ENCODE measurements at regions not wholly inside any gene's neighbourhood (a gene's known extent, or its start where the extent isn't known, plus 50 kb on each side); places are given as distances from the start of the nearest gene placed in this dataset.

DNA sequence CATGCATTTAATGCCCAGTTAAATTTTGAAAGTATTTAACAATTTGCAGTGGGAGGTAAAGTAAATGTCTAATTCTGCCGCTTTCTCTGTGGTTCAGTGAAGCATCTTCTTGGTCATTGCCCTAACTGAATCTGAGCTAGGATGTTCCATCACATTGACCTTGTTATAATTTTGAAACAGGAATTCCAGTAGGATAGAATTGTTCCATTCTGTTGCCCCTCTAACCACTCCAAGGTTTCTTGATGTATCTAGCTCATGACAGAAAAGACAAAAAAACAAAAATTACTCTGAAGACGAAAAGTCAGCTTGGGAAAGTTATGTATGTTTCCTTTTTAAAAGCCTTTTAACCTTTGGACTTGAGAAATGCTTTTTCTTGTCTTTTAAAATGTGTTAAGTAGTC lies 297.0 kb upstream of the FAT1 start:
- Histone ChIP-seq H3K23me2 (ENCODE audit: low read depth, low read length) (no peaks in the 10 kb centered on the region), H4K8ac (ENCODE audit: extremely low read depth, insufficient read depth, low read length) (no peak overlapping the region), H2BK12ac (ENCODE audit: low read depth, low read length) (no peak overlapping the region), H3K18ac (ENCODE audit: extremely low read depth, low read length) (no peak overlapping the region), H3K9ac (replicated peaks in 1 of 4; ENCODE audit: extremely low read depth in 1 of 4, low read depth in 3 of 4, low read length in 3 of 4) (no peak overlapping the region), H2AK5ac (ENCODE audit: low read depth, low read length) (no peak overlapping the region), H3K27ac (ENCODE audit: low read depth, low read length) (no peak overlapping the region), H3K4me1 (replicated peaks in 1 of 4; ENCODE audit: control insufficient read depth in 3 of 4, insufficient read depth in 4 of 4, low read length in 3 of 4) (peaks cover 0 to 4% (median 2%) of the 10 kb centered on the region in 4 experiments; a peak in 2 of 7 replicates), H2BK20ac (ENCODE audit: low read length) (no peak overlapping the region), H3K9me3 (ENCODE audit: insufficient read depth in 2 of 2, low read depth in 1 of 2, low read length in 1 of 2) (no peaks in the 10 kb centered on the region), H4K20me1 (replicated peaks in 1 of 2; ENCODE audit: control insufficient read depth in 1 of 2, insufficient read depth in 2 of 2, low read length in 2 of 2) (no peaks in the 10 kb centered on the region), H2BK120ac (replicated peaks; ENCODE audit: low read depth, low read length) (no peak overlapping the region), H3K4me3 (ENCODE audit: extremely low read depth in 1 of 4, insufficient read depth in 2 of 4, low read depth in 3 of 4, low read length in 4 of 4) (no peak overlapping the region), H3K79me1 (ENCODE audit: low read depth, low read length) (no peaks in the 10 kb centered on the region), H2BK5ac (ENCODE audit: low read depth, low read length) (no peak overlapping the region), H3K56ac (replicated peaks; ENCODE audit: insufficient read length, low read depth, low read length) (no peak overlapping the region), H3K4me2 (ENCODE audit: insufficient read depth in 1 of 2, low read depth in 2 of 2, low read length in 2 of 2) (no peak overlapping the region), H3K27me3 (replicated peaks in 1 of 4; ENCODE audit: control insufficient read depth in 3 of 4, extremely low read depth in 1 of 4, insufficient read depth in 3 of 4, low read length in 3 of 4) (peaks cover 0 to 5% (median 1%) of the 10 kb centered on the region in 4 experiments; a peak in 4 of 7 replicates), H3K79me2 (ENCODE audit: control insufficient read depth in 1 of 2, insufficient read depth in 2 of 2, low read length in 2 of 2) (no peaks in the 10 kb centered on the region), H3K36me3 (ENCODE audit: control insufficient read depth in 2 of 4, insufficient read depth in 4 of 4, low read length in 3 of 4) (no peaks in the 10 kb centered on the region), H2AFZ (ENCODE audit: low read length) (no peak overlapping the region), H3K23ac (ENCODE audit: insufficient read length) (no peak overlapping the region), H2BK15ac (ENCODE audit: low read length) (no peak overlapping the region), H4K5ac (ENCODE audit: insufficient read length, low read depth, low read length) (no peak overlapping the region), H3K14ac (ENCODE audit: insufficient read length) (no peak overlapping the region), H3K4ac (replicated peaks; ENCODE audit: insufficient read length, low read depth, low read length) (no peak overlapping the region), H4K91ac (replicated peaks; ENCODE audit: insufficient read length, low read length) (no peak overlapping the region)
- TF ChIP-seq CHD2 (IDR thresholded peaks at IDR 0.05; ENCODE audit: low read length) (no peak), BRCA1 (IDR thresholded peaks at IDR 0.05; ENCODE audit: low read depth, low read length) (no peak), NANOG (IDR thresholded peaks at IDR 0.05; ENCODE audit: insufficient read depth, low read depth, low read length, poor library complexity, severe bottlenecking) (no peak), CHD1 (IDR thresholded peaks at IDR 0.05; ENCODE audit: low read depth, low read length) (no peak), FOSL1 (IDR thresholded peaks at IDR 0.05; ENCODE audit: insufficient read depth, low read depth, low read length) (no peak), YY1 (IDR thresholded peaks at IDR 0.05; ENCODE audit: low read depth, low read length) (no peak)
- no peak for DNase-seq (ENCODE audit: low read depth in 1 of 2, low spot score in 2 of 2)
- POLR2A ChIA-PET (ENCODE audit: partially characterized antibody): no interaction called here
- CTCF ChIA-PET (ENCODE audit: partially characterized antibody): interaction anchor here (1.2 kb wide), 1 partner anchor 9 kb away, joined by 3 read pairs; no protein-coding TSS in a partner anchor
- FAIRE-seq: no peak
- 89% methylated on average over 2 of the region's 2 CpGs; no CpG with 5 or more reads in 1 of the 2 experiments for WGBS, 2 experiments (ENCODE audit: extremely low coverage in 1 of 2, insufficient coverage in 1 of 2, insufficient read length in 1 of 2, insufficient replicate concordance in 2 of 2, low coverage in 1 of 2, low lambda C conversion rate in 2 of 2, missing lambda C conversion rate in 1 of 2)

Measured in H1 (cell line).